SH-SY5Y (cell line): ENCODE measurements at regions not wholly inside any gene's neighbourhood (a gene's known extent, or its start where the extent isn't known, plus 50 kb on each side); places are given as distances from the start of the nearest gene placed in this dataset.

Experiments used
- GATA2 ChIP-seq: IDR thresholded peaks from 2 replicates; pipeline ENCODE4 v1.6.1; 2011; ENCODE audit warnings: mild to moderate bottlenecking, low read depth, low read length
- GATA3 ChIP-seq: IDR thresholded peaks from 2 replicates; pipeline ENCODE4 v1.6.1; 2011; ENCODE audit warnings: low read depth, mild to moderate bottlenecking, low read length, moderate library complexity

GRCh38 chr20:24815196-24815815 is 133.8 kb upstream of the CST7 start:
- TF ChIP-seq GATA2 (no peak), GATA3 (no peak)

GRCh38 chr20:24815931-24816330 is 133.1 kb upstream of the CST7 start:
- TF ChIP-seq GATA3: no peak
- no peak for TF ChIP-seq GATA2

- no peak for TF ChIP-seq GATA2
- no peak for TF ChIP-seq GATA3
Measured at GRCh38 chr20:24816431-24816830, 132.6 kb upstream of the CST7 start.

- TF ChIP-seq GATA2: no peak
- TF ChIP-seq GATA3: no peak
Measured at GRCh38 chr20:24816907-24817306, 132.2 kb upstream of the CST7 start.

- no peak for TF ChIP-seq GATA2
- no peak for TF ChIP-seq GATA3
Measured at GRCh38 chr20:24817351-24817750, 131.7 kb upstream of the CST7 start.

- no peak for TF ChIP-seq GATA3
- no peak for TF ChIP-seq GATA2
Measured at GRCh38 chr20:24818056-24818455, 131.0 kb upstream of the CST7 start.

- TF ChIP-seq GATA2 (no peak), GATA3 (no peak)
Measured at GRCh38 chr20:24819331-24819965, 129.6 kb upstream of the CST7 start.

- TF ChIP-seq GATA3: no peak
- TF ChIP-seq GATA2: no peak
Measured at GRCh38 chr20:24820345-24820744, 128.7 kb upstream of the CST7 start.

- no peak for TF ChIP-seq GATA2
- TF ChIP-seq GATA3: no peak
Measured at GRCh38 chr20:24821391-24821790, 127.7 kb upstream of the CST7 start.

GRCh38 chr20:24823176-24823784 is 125.8 kb upstream of the CST7 start:
- no peak for TF ChIP-seq GATA2
- no peak for TF ChIP-seq GATA3

- TF ChIP-seq GATA3 (no peak), GATA2 (no peak)
Measured at GRCh38 chr20:24823989-24824693, 124.9 kb upstream of the CST7 start.

- TF ChIP-seq GATA3: no peak
Measured at GRCh38 chr20:24825591-24825990, 123.5 kb upstream of the CST7 start.

GRCh38 chr20:24827603-24828295 is 121.3 kb upstream of the CST7 start:
- TF ChIP-seq GATA3 (no peak), GATA2 (no peak)

GRCh38 chr20:24828992-24829648 is 119.9 kb upstream of the CST7 start:
- no peak for TF ChIP-seq GATA2
- no peak for TF ChIP-seq GATA3
